HCT116 (cell line): ENCODE measurements at regions not wholly inside any gene's neighbourhood (a gene's known extent, or its start where the extent isn't known, plus 50 kb on each side); places are given as distances from the start of the nearest gene placed in this dataset.
"Not testable (repeated sequence)": the region's sequence is repeated elsewhere in the genome, so short reads cannot be mapped to it uniquely, and the experiment has no call there.

Experiments
- ATAC-seq: fragments of 200-7000 bp; cut with Tn5 transposase; 2 replicates; pipeline ENCODE4 v1.9.1; 2020; ENCODE audit warnings: mild to moderate bottlenecking, moderate library complexity
- BruUV-seq: library from RNA; stranded (reverse); fragments of 400-500 nt; replicated peaks from 2 replicates; lab custom pipeline; 2021; lab: Mats Ljungman, UMichigan
- CTCF ChIA-PET: fragments of 300-600 bp; sonication (Branson Sonifier 250); formaldehyde crosslinking; loops from one replicate; lab custom pipeline; 2021; ENCODE audit warnings: antibody characterized with exemption; lab: Charles Lee
- POLR2A ChIA-PET: fragments of 300-600, 350-600 bp; sonication (Branson Sonifier 250); formaldehyde crosslinking; loops from one replicate; lab custom pipeline; 2021; ENCODE audit warnings: antibody characterized with exemption; lab: Charles Lee
- RAD21 ChIA-PET, 2 experiments: fragments of 300-600 bp; sonication (Branson Sonifier 250); formaldehyde crosslinking; loops; one replicate each; lab custom pipeline; 2023; ENCODE audit warnings: low total read pairs in 2 of 2; ENCODE audit not compliant: uncharacterized antibody in 2 of 2, unreplicated experiment in 2 of 2, low non-redundant PET in 1 of 2; lab: Charles Lee
- DNase-seq: peaks from one replicate; pipeline ENCODE4 v3.0.0-alpha.2; 2010; ENCODE audit warnings: low read depth, low spot score
- H2AFZ ChIP-seq: fragments of 200-600 bp; shearing (Covaris generic), sonication (generic); 2 replicates; pipeline ENCODE4 v1.6.1; 2017; ENCODE audit warnings: low read depth, mixed run types, mixed read lengths, antibody characterized with exemption, low read length; ENCODE audit not compliant: poor library complexity, severe bottlenecking
- H3K27ac ChIP-seq: 2 replicates; pipeline ENCODE4 v1.5.1; 2012; ENCODE audit warnings: low read depth, low read length
- H3K27me3 ChIP-seq: fragments of 200-600 bp; sonication (generic); 2 replicates; pipeline ENCODE4 v1.6.1; 2016; ENCODE audit warnings: mixed run types, low read length, mixed read lengths; ENCODE audit not compliant: insufficient read depth
- H3K36me3 ChIP-seq, 2 experiments: fragments of 200-500 bp in 1 of 2; fragments of 200-600 bp in 1 of 2; sonication (Bioruptor generic) in 1 of 2; sonication (generic) in 1 of 2; 2 replicates each; pipeline versions ENCODE4 v1.5.1 to v1.6.1; 2014 to 2016; ENCODE audit warnings: low read length in 2 of 2, inconsistent platforms in 1 of 2, mixed read lengths in 1 of 2, mixed run types in 1 of 2; ENCODE audit not compliant: insufficient read depth in 2 of 2, control insufficient read depth in 1 of 2
- H3K4me1 ChIP-seq, 2 experiments: fragments of 200-600 bp in 1 of 2; sonication (generic) in 1 of 2; 2 replicates each; pipeline versions ENCODE4 v1.5.1 to v1.6.1; 2012 to 2017; ENCODE audit warnings: low read length in 2 of 2, inconsistent platforms in 1 of 2, mild to moderate bottlenecking in 1 of 2, mixed read lengths in 1 of 2, mixed run types in 1 of 2, moderate library complexity in 1 of 2; ENCODE audit not compliant: insufficient read depth in 2 of 2, control insufficient read depth in 1 of 2
- H3K4me2 ChIP-seq: fragments of 200-600 bp; sonication (generic); 2 replicates; pipeline ENCODE4 v1.6.1; 2017; ENCODE audit warnings: mixed run types, low read length, mixed read lengths
- H3K4me3 ChIP-seq, 2 experiments: fragments of 200-600 bp in 1 of 2; sonication (generic) in 1 of 2; replicated peaks in 1 of 2; 2 replicates each; pipeline ENCODE4 v1.5.1; 2011 to 2016; ENCODE audit warnings: low read length in 2 of 2, control low read depth in 1 of 2, low read depth in 1 of 2, mild to moderate bottlenecking in 1 of 2, mixed read lengths in 1 of 2, mixed run types in 1 of 2
- H3K79me2 ChIP-seq: fragments of 200-600 bp; sonication (generic); 2 replicates; pipeline ENCODE4 v1.6.1; 2017; ENCODE audit warnings: mild to moderate bottlenecking, mixed run types, low read length, moderate library complexity, mixed read lengths; ENCODE audit not compliant: insufficient read depth
- H3K9ac ChIP-seq: fragments of 200-600 bp; sonication (generic); 2 replicates; pipeline ENCODE4 v1.6.1; 2016; ENCODE audit warnings: low read length, mixed read lengths
- H3K9me2 ChIP-seq: fragments of 200-600 bp; sonication (generic), shearing (Covaris generic); 2 replicates; pipeline ENCODE4 v1.6.1; 2017; ENCODE audit warnings: mixed run types, mild to moderate bottlenecking, moderate library complexity; ENCODE audit not compliant: insufficient read depth
- H3K9me3 ChIP-seq, 2 experiments: fragments of 200-500 bp in 1 of 2; fragments of 200-600 bp in 1 of 2; sonication (Bioruptor generic) in 1 of 2; sonication (generic) in 1 of 2; 2 replicates each; pipeline ENCODE4 v1.6.1; 2014 to 2017; ENCODE audit warnings: low read length in 2 of 2, mixed read lengths in 2 of 2, inconsistent platforms in 1 of 2, low read depth in 1 of 2, mild to moderate bottlenecking in 1 of 2, mixed run types in 1 of 2, moderate library complexity in 1 of 2; ENCODE audit not compliant: control insufficient read depth in 1 of 2, insufficient read depth in 1 of 2
- H4K20me1 ChIP-seq: fragments of 200-600 bp; sonication (generic), shearing (Covaris generic); 2 replicates; pipeline ENCODE4 v1.6.1; 2017; ENCODE audit warnings: mixed run types, mild to moderate bottlenecking, moderate library complexity; ENCODE audit not compliant: insufficient read depth
- intact Hi-C: fragments of 100-400 bp; cut with micrococcal nuclease; formaldehyde crosslinking; loops from 2 replicates; pipeline ENCODE4 v1.10.0; 2022

DNA sequence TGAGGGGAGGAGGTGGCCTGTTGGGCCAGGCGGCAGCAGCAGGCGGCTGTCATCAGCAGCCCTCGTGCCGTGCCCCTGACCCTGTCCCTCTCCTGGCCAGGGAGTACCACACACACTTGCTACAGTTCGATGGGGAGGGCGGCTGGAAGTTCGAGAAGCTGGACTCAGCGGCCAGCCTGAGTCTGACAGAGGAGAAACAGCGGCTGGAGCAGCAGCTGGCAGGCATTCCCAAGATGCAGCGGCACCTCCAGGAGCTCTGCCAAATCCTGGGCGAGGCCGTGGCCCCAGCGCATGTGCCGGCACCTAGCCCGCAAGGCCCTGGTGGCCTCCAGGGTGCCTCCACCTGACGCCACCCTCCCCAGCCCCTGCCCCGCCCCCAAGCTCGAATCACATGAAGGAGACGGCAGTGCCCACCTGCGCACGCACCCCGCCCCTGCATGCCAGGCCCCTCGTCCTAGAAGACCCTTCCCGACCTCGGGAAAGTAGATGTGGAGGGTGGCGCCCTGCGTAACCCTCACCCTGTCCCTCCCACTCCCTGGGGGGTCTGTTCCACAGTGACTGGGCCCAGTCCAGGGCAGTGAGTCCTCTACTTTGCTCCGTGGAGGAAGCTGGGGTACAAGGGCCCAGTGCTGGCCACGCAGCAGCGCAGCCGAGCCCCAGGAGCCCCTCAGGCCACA lies 201.9 kb downstream of the CCT8L2 start:
- BruUV-seq, result not testable (repeated sequence)

DNA sequence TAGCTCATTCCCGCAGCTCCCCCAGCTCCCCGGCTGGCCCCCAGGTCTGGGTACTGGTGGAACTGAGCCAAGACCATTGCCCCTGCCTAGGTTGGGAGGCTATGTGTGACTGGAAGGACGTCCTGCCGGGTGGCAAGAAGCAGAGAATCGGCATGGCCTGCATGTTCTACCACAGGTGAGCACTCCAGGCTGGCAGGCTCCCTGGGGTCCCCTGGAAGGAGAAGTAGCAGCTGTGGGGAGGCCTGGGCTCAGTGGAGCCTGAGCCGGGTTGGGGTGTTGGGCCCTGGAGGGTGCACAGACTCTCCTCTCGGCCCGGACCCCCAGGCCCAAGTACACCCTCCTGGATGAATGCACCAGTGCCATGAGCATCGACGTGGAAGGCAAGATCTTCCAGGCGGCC lies 202.6 kb downstream of the CCT8L2 start:
- H2AFZ ChIP-seq, H3K27ac ChIP-seq, H3K36me3 ChIP-seq, H3K4me3 ChIP-seq, POLR2A ChIA-PET, H3K79me2 ChIP-seq, H3K9ac ChIP-seq, H3K4me1 ChIP-seq, H3K9me3 ChIP-seq, H3K27me3 ChIP-seq, BruUV-seq, RAD21 ChIA-PET, ATAC-seq, H4K20me1 ChIP-seq, H3K4me2 ChIP-seq, DNase-seq, CTCF ChIA-PET, H3K9me2 ChIP-seq, intact Hi-C loops: not testable (repeated sequence)

More for the DNA sequence above, 201.9 kb downstream of the CCT8L2 start:
- H3K36me3 ChIP-seq, H3K79me2 ChIP-seq, H3K4me3 ChIP-seq, H3K9me3 ChIP-seq, RAD21 ChIA-PET, H4K20me1 ChIP-seq, DNase-seq, H3K27ac ChIP-seq, CTCF ChIA-PET, H3K4me2 ChIP-seq, POLR2A ChIA-PET, H3K9me2 ChIP-seq, H3K9ac ChIP-seq, H3K4me1 ChIP-seq, intact Hi-C loops, H3K27me3 ChIP-seq, ATAC-seq, H2AFZ ChIP-seq: not testable (repeated sequence)

DNA sequence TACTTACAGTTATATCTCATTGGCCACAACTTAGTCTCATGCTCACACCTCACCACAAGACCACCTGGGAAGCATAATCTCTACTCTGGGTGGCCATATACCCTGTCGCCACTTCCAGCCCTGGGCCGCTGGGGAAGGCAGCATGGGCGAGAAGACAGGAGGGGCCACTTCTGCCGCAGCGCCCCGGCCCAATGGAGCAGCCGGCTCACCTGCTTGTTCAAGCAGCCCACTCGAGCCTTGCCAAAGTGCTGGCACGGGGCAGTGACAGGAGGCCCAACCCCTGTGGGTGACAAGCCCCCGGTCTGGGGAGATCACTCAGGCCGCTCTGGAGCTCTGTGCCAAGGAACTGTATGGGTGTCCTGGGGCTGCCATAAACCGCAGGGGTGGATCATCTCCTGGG lies 203.4 kb downstream of the CCT8L2 start:
- intact Hi-C loops, BruUV-seq: not testable (repeated sequence)

DNA sequence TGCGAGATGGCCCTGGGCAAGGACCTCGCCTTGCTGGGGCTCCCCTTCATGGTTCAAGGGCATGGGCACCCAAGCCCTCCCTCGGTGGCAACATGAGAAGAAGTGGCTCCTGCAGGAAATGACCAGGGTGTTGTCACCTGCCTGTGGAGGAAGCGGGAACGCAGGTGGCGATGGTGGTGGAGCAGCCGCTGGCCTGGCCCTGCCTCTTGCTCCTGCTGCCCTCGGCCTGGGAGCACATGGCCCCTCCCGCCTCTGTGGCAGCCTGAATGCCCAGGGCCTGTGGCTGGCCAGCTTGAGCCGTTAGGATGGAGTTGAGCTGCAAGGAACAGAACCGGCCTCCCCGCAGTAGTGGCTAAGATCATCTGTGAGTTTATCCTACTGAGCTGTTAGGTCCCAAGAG lies 204.0 kb downstream of the CCT8L2 start:
- ATAC-seq, intact Hi-C loops, H3K27ac ChIP-seq, H3K9me3 ChIP-seq, BruUV-seq, H2AFZ ChIP-seq, H3K9me2 ChIP-seq, H4K20me1 ChIP-seq, CTCF ChIA-PET, H3K4me2 ChIP-seq, H3K27me3 ChIP-seq, H3K9ac ChIP-seq, H3K79me2 ChIP-seq, H3K36me3 ChIP-seq, H3K4me3 ChIP-seq, H3K4me1 ChIP-seq, RAD21 ChIA-PET, DNase-seq, POLR2A ChIA-PET: not testable (repeated sequence)

More for the DNA sequence above, 203.4 kb downstream of the CCT8L2 start:
- H3K4me2 ChIP-seq, CTCF ChIA-PET, POLR2A ChIA-PET, H4K20me1 ChIP-seq, H3K4me3 ChIP-seq, H3K36me3 ChIP-seq, H3K79me2 ChIP-seq, H3K27ac ChIP-seq, H3K4me1 ChIP-seq, H3K9ac ChIP-seq, H2AFZ ChIP-seq, ATAC-seq, RAD21 ChIA-PET, DNase-seq, H3K9me2 ChIP-seq, H3K9me3 ChIP-seq, H3K27me3 ChIP-seq: not testable (repeated sequence)
